Suppressor macrophage (primary cell): ENCODE measurements at regions not wholly inside any gene's neighbourhood (a gene's known extent, or its start where the extent isn't known, plus 50 kb on each side); places are given as distances from the start of the nearest gene placed in this dataset.

Experiments used
- DNase-seq, 4 experiments: peaks; one replicate each; pipeline ENCODE4 v3.0.0-alpha.2; 2020 to 2022

DNA sequence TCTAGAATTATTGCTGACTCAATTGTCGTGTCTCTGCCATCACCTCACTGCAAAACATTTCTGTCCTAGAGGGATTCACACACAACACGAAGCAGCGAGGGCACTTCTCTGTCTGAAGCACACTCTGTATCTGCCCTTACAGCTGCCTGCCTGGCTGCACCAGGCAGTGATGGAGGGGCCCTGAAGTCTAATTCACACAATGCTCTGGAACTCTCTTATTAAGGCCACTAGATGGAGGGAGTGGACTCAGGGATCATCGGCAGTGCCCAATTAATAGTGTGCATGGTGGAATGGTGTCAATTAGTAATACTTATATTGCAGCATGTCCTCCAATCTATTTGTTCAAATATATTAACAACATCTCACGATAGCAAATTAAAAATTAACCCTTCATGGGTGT lies 157.5 kb upstream of the MAP1B start:
- no peak for DNase-seq

DNA sequence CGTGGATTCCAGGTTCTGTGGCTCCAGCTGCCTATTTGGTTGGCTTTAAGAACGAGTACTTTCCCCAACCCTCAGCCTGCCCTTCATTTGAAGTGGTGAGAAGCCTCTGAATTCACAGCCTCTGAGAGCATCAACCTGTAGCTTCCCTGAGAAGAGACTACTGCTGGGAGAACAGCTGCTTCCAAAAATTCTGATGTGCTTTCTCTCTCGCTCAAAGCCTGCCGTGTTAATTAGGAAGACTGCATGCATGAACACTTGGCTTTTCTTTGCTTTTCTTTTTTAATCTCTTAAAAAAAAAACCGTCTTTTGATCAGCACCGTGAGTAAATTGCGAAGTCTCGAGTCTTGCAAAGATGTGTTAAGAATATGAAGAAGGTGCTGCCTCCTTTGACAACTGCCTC lies 153.4 kb upstream of the MAP1B start:
- no peak for DNase-seq

DNA sequence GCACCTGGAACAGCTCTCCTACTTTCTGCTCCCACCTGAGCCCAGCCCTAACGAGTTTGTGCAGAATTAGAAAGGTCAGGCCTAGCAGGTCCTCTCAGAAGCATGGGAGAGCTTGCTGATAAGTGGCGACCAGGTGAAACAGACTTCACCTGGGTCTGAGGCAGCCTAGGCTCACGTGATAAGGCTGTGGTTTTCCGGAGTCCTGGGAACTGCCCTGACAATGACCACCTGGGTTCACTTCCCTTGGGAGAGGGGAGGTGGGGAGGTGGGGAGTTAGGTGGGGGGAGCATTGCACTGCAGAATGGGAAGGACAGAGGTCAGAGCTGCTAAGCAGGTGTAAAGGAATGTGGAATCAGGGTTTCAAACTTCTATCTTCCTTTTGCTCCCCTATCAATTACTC lies 152.9 kb upstream of the MAP1B start:
- no peak for DNase-seq

DNA sequence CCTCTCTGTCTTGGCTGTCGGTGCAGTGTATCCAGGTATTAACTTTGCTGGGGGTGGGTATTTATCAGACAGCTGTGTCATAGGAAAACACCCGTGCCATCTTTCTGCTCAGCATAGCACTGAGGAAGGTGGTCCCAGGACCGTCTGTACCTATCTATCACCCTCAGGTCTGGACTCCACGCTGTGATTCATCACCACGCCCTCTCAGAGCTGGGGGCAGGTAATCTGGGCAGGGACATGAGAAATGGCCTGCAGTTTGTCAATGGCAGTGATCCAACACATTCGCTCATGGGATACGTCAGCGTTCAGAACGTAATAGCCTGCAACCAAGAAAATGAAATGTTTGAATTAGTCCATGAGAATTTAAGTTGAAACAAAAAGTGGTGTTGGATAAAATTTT lies 151.6 kb upstream of the MAP1B start:
- DNase-seq: no peak

DNA sequence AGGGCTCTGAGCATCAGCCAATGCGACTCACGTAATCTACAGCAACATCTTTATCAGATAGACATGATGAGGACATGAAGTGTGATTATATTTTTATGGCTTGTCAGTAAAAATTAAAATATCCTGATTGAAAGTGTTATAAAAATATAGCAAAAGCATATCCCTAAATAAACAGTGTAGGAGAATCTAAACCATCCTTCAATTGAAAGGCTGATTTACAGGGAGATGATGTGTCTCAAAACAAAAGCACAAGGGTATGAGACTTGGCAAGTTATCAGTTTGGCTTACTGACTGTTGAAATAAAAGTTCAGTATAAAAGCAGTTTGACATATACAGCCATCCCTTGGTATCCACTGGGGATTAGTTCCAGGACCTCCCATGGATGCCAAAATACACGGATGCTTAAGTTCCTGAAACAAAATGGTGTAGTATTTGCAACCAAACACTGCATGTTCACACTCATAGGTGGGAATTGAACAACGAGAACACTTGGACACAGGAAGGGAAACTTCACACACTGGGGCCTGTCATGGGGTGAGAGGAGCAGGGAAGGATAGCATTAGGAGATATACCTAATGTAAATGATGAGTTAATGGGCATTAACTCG lies 149.9 kb upstream of the MAP1B start:
- DNase-seq: no peak

DNA sequence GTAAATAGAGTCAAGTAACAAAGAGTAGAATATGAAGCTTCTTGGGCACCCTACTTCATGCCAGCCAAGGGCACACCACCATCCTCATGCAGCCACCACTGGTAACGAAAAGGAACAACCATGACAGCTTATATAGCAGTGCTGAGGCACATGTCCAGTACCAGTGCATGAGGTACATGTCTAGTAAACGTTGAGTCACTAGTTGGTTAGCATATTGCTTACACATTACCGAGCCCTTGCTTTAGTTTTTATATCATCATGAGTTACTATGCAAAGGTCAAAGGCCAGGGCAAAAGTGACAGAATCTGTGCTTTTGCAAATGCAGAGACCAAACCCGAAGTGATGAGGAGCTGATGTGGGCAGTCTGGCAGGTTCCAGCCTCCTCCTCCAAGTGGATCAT lies 147.1 kb upstream of the MAP1B start:
- no peak for DNase-seq

DNA sequence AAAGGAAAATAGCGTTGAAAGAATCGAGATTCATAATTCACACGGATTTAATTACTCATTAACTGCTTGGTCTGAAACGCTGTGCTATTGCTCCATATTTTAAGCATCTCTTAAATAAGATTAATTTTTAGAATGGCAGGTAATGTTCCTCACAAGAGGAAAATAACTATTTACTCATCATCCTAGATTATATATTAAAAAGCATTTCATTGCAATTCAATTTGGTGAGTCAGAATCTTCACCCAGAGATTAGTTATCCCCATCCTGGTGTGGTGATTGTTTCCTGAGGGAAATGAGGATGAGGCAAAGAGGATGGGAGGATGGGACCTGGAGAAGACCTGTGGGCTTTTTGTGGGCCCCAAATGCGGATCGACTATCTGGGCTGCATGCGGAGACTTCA lies 145.5 kb upstream of the MAP1B start:
- DNase-seq: no peak

DNA sequence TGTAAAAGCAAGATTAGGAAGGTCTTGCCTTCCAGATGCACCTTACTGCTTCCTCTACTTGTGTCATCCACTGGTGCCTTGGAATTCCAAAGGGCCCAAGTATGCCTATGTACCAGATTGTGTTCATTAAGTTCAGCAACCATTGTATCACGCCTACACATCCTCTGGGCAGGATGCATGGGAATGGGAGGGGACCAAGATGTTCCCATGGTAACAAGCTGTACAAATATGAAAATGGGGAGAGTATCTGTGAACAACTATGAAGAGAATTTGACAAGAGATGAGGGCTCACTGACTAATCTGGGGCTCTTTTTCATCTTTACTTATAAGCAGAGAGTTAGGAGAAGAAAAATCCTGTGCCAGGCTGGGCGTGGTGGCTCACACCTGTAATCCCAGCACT lies 137.8 kb upstream of the MAP1B start:
- DNase-seq: no peak

DNA sequence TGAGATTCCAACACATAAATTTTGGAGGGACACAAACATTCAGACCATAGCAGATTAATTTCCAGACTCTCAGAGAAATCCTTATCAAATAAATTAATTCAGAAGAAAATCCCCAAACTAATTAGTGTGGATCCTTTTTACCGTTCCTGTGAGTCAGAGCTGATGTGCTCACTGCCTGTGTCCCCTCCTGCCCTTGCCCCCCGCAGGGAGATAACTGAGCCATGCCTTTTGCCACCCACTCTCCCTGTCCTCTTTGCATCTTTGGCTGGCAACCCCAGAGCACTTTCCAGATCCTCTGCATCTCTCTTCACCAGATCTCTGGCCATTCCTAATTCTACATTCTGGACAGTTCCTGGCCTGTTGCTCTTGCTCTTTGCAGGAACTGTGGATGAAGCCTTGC lies 135.4 kb upstream of the MAP1B start:
- no peak for DNase-seq

DNA sequence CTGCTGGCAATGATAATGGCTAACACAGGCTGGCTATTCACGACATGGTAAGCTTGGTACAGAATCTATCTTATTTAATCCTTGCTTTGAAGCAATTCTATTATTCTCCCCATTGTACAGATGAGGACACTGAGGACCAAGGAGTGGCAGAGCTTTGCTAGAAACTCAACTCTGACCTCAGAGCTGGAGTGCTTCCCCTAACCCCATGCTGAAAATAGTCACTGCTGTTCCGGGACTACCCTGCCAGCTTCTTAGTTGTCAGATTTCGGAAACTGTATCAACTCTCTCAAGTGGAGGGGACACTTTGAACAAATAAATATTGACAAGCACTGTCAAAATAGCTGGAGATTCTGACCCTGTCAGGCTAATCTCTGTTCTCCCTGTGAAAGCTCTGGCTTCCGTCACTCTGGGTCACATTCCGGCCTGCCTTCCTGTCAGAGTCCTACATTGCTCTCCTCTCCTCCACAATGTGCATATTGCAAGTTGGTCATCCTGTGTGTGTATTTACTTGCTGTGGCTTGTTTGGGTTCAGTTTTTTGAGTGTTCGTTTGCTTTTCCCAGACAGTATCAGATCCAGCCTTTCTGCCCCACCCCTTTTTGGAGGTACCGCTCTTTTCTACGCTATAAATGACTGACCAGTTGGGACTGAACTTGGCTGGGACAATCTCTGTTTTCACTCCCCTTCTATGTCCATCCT lies 134.3 kb upstream of the MAP1B start:
- no peak for DNase-seq

DNA sequence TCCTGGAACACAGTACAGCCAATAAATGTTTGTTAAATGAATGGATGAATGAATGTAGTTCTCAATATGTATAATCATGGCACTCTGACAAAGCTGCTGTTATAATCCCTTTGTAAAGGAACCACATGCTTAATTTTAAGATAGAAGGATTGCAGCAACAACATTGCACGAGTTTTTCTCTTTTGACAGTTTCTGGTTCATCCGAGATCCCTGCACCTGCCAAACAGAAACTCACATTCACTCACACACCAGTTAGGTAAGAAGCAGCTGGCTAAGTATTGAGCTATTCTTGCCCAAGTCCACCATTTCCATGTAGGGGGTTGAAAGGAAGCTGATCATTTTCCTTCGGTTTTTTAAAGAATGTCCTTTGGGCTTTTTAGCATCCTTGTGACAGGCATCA lies 133.7 kb upstream of the MAP1B start:
- no peak for DNase-seq

DNA sequence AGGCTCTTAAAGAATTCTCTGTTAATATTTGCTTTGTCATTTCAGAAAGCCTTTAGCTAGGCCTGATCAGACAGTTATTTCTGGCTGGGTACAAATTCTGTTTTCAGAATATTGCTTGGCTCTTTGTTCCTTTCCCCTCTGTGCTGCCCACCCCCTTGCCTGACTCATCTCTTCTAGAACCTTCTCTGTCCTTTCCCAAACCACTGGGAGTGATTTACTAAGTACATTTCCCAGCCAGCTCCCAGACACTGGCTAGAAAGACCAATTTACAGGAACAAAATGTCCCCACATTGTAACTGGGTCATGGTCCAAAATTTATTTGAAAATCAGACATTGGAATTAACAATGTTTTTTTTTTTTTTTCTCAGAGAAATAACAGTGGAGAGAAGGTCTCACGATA lies 133.1 kb upstream of the MAP1B start:
- DNase-seq: no peak

DNA sequence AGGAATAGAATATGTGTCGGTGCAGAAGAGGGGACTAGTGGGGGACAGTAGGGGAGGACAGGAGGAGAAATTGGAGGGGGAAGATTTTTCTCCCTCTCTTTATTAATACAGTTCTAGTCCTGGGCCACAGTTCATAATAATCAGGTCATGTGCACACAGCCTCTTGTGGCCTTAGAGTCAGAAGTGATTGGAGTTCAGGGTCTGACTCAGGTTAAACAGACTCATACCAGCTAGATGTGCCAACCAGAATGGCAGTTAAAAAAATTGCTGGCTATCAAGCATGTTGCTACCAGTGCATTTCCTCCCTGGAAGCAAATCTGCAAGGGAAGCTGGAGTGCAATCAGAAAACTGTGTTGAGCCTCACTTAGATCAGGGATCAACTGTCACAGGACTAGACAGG lies 132.7 kb upstream of the MAP1B start:
- DNase-seq: no peak

DNA sequence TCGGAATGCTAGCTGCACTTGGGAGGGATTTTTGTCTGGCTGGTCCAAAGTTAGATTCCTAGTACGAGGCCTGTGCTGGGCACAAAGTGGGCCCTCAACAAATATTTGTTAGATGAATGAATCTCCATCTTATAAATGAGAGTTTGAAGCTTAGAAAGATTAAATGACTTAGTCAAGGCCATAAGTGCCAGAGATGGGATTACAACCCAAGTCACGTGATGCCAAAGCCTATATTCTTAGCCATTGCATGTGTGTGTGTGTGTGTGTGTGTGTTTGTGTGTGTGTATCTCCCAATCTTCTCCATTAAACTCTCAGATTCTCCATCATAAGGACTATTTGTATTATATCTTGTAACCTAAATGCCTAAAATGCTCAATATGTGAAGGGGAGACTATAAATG lies 130.8 kb upstream of the MAP1B start:
- no peak for DNase-seq

DNA sequence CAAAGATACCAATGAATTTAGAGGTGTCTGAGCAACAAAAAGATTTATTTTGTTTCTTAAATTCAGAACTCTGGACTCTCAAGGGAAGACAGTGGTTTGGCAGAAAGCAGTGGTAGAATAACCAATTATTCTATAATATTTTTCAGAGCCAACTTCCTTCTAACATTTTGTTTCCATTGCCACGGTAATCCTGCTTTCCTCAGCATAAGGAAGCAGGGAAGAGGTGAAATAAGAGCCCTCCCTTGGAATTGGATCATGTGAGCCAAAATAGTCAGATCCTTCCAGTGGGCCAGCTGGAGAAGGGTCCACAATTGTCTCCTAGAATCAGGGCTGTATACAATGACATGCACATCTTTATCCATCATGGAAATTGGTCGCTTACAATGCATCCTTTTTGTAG lies 130.0 kb upstream of the MAP1B start:
- no peak for DNase-seq

DNA sequence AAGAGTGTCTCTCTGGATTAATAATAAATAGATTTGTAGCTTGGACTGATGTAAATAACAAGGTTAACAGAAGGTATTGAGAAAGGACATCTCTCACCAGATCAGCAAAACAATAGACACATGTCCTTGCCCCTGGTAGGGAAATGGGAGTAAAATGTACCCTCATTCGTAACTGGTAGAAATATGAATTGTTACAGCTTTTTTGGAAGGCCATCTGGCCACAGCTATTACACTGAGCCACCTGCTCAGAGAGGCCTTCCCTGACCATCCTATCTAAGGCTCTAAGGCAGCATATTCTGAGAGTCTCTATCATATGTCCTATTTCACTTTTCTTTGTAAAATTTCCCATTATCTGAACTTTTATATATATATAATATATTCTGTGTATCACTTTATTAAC lies 129.1 kb upstream of the MAP1B start:
- DNase-seq: no peak

DNA sequence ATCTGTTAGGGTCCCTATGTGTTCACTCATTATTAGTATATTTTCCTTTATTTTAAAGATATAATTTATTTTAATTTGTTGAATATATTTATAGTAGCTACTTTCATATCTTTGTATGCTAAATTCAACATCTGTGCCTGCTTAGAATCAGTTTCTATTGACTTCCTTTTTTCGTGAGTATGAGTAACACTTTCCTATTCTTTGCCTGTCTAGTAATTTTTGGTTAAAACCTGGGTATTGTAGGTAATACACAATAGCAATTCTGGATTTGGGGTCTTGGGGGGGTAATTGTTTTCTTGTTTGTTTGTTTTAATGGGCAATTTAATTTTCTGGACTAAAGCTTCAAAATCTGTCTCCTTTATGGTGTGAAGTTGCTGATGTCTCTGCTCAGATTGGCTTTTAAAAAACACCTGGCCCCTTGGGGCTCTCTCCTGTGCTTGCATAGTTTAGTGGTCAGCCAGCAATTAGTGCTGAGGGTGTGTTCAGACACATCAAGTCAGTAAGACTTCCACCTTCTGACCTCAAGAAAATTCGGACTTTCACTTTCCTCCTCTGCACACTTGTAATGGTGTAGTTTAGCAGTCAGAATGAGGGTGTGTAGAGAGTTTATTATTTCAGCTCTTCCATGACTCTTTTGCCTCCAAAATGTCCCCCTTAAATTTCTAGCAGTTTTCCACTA lies 124.4 kb upstream of the MAP1B start:
- DNase-seq: no peak

DNA sequence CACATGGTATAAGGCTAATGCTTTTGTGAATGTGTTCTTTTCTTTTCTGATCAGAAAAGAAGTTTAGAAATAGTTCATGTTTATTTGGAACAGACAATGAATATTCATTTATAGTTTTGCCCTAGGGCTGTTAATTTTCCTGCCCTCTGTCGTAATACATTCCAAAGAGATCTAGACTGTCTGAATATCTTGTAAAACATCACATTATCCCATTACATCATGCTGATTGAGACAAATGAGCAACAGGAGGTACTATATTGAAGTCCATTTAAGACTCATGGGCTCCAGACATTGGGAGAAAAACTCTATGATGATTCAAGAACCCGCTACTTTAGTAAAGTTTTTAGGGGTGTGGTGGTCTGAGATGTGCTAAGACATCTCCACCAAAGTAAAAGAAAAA lies 121.2 kb upstream of the MAP1B start:
- no peak for DNase-seq

DNA sequence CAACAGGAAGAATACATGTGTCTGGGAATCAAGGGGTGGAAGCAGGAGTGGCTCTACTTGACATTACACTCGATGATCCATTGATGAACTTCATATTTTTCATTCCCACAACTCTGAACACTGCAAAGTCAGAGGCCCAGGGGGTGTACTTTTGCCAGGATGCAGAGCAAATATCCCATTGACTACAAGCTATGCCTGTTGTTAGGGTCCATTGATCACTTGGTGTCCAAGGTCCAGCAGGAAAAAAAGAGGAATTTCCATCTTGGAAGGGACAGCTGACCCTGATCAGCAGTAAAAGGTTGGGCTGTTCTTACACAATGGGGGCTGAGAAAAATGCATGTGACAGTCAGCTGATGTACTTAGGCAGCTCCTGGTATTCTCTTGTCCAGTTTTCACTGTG lies 118.5 kb upstream of the MAP1B start:
- no peak for DNase-seq

DNA sequence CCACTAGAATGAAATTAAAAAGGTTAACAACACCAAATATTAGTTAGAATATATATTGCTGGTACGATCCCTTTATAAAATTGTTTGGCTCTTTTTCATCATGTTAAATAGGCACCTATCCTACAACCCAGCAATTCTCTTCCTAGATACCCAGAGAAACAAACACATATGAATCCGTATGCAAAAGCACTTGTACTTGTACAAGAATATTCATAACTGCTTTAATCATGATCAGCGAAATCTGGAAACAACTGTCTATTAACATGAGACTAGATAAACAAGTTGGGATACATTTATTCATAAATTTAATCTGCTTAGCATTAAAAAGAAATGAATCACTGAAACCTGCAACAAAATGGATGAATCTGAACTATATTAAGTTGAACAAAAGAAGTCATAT lies 113.7 kb upstream of the MAP1B start:
- no peak for DNase-seq

DNA sequence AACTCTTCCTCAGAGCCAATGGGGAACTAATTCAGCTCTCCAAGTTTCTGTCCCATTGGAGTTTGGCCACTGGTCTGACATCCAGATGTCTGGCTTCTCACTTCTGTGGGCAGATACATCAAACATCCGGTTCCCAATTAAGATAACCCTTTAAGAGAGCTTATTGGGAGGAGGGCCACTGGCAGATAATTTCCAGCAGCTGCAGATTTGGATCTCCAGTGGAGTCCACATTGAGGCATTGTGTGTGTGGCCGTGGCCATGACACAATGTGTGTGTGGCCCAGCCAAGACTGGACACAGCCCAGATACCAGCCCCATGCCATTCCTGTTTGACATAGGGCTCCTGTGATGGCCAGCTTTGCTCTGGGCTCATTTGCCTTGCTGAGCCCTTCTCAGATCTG lies 110.5 kb upstream of the MAP1B start:
- DNase-seq: no peak

DNA sequence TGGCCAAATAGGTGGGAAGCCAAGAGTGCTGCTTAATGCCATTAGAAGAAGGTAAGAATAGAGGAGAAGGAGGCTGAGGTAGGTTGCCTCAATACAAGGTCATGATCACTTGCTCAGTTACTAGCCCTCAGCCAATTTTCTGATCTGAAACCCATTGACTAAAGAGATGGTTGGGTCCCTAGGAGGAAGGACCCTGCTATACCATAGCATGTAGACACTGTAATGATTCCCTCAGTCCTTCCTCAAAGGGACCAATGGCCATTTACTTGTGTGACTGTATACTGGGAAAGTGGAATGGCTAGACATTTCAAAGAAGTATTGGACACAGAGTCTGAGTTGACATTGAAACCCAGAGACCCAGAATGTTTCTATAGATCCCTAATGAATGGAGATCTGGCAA lies 108.5 kb upstream of the MAP1B start:
- DNase-seq: no peak

DNA sequence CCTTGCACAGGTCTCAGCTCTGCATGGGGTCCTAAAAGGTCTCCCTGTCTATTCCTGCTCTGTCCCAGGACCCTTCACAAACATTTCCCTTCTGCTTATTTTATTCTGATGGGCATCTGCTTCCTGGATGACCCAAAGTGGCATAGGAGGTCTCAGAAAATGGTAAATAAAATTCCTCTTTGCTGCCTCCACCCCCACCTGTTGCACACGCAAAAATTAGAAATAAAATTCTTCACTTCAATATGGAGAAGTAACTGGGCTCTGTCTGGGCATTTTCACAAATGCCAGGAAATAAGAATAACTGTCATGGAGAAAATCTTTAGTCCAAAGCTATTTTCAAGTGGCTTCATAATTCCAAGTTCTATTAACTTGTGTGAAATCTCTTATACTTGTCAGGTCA lies 106.6 kb upstream of the MAP1B start:
- DNase-seq: no peak

DNA sequence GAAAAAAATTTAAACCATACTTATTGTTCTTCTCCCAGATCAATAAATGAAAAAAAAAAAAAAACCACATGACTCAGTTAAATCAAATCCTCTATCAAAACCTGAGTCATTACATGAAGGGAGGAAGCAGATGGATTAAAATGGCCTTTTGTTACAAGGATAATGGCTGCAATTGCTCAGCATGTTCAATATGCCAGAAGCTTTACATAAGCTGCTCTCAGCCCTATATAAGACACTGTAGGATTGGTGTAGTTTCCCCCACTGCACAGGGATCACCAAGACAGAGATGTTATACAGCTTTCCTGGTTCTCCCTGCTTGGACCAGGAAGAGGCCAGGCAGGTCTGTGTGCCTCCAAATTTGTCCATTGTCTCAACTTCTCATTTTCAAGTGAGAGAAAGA lies 101.6 kb upstream of the MAP1B start:
- DNase-seq: no peak

DNA sequence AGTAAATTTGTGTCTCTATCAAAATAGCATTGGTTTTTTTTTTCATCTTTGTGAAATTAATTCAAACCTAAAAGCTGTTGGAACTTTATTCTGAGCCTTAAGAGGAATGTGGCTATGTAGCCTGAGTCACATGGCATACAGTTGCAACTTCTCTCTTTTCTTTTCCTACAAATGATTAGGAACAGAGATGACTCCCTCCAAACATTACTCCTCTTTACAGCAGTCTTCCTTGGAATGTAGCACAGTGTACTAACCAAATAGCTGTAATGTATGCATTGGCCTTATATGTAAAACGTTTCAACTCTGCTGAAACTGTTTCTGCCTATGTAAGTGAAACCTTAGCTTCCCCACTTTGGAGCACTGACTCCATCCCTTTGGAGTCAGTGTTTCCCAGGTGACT lies 100.9 kb upstream of the MAP1B start:
- DNase-seq: no peak
